HEK293T (cell line): ENCODE measurements at regions not wholly inside any gene's neighbourhood (a gene's known extent, or its start where the extent isn't known, plus 50 kb on each side); places are given as distances from the start of the nearest gene placed in this dataset.

Experiments
- ARNT ChIP-seq: fragments of 450-650 bp; IDR thresholded peaks from 2 replicates; pipeline ENCODE4 v1.6.1; 2017; ENCODE audit warnings: mild to moderate bottlenecking
- BHLHE40 ChIP-seq: fragments of 450-650 bp; IDR thresholded peaks from 2 replicates; pipeline ENCODE4 v1.6.1; 2016; ENCODE audit warnings: mild to moderate bottlenecking, moderate library complexity, borderline replicate concordance
- CTBP1 ChIP-seq: fragments of 450-650 bp; IDR thresholded peaks from 2 replicates; pipeline ENCODE4 v1.6.1; 2016; ENCODE audit warnings: borderline replicate concordance
- FOXK2 ChIP-seq: fragments of 450-650 bp; IDR thresholded peaks from 2 replicates; pipeline ENCODE4 v1.6.1; 2016; ENCODE audit warnings: mild to moderate bottlenecking
- FOXM1 ChIP-seq: fragments of 450-650 bp; IDR thresholded peaks from 2 replicates; pipeline ENCODE4 v1.6.1; 2017; ENCODE audit warnings: mild to moderate bottlenecking, borderline replicate concordance
- HDGF ChIP-seq: fragments of 450-650 bp; IDR thresholded peaks from 2 replicates; pipeline ENCODE4 v1.6.1; 2017; ENCODE audit warnings: antibody characterized with exemption, borderline replicate concordance
- L3MBTL2 ChIP-seq: fragments of 450-650 bp; conservative IDR thresholded peaks from 2 replicates; pipeline ENCODE4 v1.6.1; 2016; ENCODE audit warnings: mild to moderate bottlenecking
- LEF1 ChIP-seq: fragments of 450-650 bp; IDR thresholded peaks from 2 replicates; pipeline ENCODE4 v1.6.1; 2017; ENCODE audit warnings: mild to moderate bottlenecking, borderline replicate concordance
- NFRKB ChIP-seq: fragments of 450-650 bp; IDR thresholded peaks from 2 replicates; pipeline ENCODE4 v1.6.1; 2016; ENCODE audit warnings: mild to moderate bottlenecking, moderate library complexity
- SP1 ChIP-seq: fragments of 450-650 bp; IDR thresholded peaks from 2 replicates; pipeline ENCODE4 v1.6.1; 2017
- SUZ12 ChIP-seq: fragments of 450-650 bp; IDR thresholded peaks from 2 replicates; pipeline ENCODE4 v1.6.1; 2016; ENCODE audit warnings: mild to moderate bottlenecking
- TARDBP ChIP-seq: fragments of 450-650 bp; IDR thresholded peaks from 2 replicates; pipeline ENCODE4 v1.6.1; 2016

DNA sequence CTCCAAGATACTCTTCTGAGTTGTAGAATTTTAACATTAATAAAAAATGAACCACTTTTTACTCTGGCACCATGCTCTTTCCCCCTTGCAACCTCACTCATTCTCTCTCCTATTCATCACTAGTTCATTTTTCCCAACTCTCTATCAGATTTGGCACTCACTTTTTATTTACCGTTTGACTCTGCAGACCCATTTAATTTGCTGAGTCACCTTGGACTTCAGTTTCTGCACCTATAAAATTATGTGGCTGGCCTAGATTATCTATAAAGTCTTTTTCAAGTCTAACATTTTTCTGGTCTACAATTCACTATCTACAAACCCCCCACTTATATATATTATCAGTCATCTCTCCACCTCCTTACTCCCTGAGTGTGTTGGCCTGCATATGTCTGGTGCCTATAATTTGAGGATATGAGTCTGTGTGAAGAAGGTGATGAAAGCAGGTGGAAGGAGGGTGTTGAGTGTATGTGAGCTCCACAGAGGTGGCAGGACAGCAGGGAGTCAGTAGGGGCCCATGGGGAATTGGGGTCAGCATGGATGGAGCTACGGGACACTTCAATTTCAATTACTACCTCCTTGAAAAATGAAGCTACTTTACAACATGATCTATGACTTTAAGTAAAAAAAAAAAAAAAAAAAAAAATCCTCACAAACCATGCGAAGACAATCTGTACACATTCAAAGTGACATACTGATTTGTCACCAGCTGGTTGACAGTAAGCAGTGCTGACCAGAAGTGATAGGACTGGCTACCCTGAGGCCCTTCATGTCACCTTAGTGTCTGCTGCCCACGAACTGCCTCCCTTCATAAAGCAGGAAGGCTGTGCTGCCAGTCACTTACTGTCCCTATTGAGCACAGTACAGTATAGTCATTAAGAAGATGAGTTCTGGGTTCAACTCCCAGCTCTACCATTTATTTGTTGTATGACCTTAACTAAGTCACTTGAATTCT, 334.2 kb upstream of the IL12A start:
- TF ChIP-seq SP1 (no peak), BHLHE40 (no peak), NFRKB (no peak), TARDBP (no peak), FOXK2 (no peak), L3MBTL2 (no peak), FOXM1 (no peak), SUZ12 (no peak), HDGF (no peak), CTBP1 (no peak), LEF1 (no peak), ARNT (no peak)
